ENCODE measurements at regions not wholly inside any gene's neighbourhood (a gene's known extent, or its start where the extent isn't known, plus 50 kb on each side); places are given as distances from the start of the nearest gene placed in this dataset.
"Not testable (repeated sequence)": the region's sequence is repeated elsewhere in the genome, so short reads cannot be mapped to it uniquely, and the experiment has no call there.

DNA sequence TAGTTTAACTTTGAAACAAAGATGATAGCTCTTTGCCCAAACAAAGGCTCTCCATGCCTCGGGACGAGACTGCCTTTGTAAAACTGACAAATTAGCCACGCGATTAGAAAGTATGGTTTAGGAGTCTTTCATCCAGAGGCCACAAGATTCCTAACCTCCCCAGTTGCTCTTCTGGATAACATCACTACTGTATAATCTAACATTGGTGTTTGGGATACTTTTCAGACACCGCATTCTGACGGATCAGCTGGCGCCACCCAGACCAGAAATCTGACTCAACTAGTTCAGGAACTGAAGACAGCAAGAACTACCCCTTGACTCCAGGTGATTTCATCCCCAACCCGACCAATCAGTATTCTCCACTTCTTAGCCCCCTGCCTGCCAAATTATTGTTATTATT lies 98.1 kb upstream of the TEX13D start:
- DNase-seq (ENCODE audit: low read depth, low spot score) = no peak

DNA sequence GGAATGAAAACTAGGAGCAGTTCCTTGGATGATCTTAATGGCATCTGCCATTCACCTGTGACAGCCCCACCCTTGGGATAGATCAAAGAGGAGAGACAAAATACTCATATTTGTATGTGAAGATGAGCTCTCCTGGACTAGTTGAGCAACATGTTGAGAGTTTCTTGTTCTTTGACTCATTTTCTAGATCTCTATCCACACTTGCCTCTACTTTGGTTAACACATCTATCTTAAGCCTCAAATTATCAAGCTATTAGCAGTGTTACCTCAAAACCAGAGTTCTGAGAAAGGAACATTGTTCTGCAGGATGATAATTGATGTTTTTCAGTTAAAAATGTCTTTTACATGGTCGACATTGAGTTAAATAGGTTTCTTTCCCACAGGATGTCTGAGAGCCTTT lies 94.2 kb upstream of the TEX13D start:
- DNase-seq (ENCODE audit: low read depth, low spot score) = no peak

DNA sequence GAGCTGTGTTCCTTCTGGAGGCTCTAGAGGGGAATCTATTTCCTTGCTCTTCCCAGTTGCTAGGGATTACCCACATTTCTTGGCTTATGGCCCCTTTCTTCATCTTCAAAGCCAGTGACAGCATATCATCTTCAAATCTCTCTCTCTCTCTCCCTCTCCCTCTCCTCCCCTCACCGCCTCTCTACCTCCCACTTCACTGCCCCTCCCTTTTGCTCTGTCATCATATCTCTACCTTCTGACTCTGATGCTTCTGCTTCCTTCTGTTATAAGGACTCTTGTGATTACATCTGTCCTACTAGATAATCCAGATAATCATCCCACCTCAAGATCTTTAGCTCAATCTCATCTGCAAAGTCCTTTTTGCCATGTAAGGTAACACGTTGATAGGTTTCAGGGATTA lies 93.1 kb upstream of the TEX13D start:
- no peak for DNase-seq (ENCODE audit: low read depth, low spot score)

DNA sequence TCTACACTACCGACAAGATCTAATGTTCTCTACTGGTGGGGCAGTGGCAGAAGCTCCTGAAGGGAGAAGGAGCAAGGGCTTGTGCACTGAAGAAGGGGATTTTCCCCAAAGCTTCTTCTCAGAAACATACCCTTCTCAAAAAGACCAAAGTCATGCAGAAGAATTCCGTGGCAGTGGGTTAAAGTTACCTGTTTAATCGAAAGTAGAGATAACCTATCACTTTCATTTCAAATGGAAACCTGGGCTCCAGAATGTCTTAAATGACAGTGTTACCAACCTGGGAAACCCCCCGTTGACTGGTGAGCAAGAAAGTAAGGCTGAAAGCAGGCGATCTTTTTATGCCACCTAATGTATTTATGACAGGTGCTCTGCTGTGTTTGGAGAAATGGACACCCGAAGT lies 92.5 kb upstream of the TEX13D start:
- no peak for DNase-seq (ENCODE audit: low read depth, low spot score)

DNA sequence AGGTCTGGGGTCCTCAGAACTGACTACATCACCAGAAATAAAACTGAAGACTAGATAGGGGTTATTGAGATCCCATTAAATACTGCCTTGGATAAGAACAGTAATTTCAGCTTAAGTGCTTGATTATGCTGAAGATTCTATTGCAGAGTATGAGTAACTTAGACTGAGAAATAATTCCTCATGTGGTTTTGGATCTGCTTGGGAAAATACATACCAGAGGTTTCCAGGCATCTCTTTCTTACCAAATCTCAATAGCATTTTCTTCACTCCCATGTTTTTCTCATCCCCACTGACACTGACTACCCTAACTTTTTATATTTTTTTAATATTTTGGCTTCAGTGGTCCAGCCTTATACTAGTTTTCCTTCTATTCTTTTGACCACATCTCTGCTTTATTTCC lies 92.0 kb upstream of the TEX13D start:
- peak; percentile 43 for DNase-seq (ENCODE audit: low read depth, low spot score)

DNA sequence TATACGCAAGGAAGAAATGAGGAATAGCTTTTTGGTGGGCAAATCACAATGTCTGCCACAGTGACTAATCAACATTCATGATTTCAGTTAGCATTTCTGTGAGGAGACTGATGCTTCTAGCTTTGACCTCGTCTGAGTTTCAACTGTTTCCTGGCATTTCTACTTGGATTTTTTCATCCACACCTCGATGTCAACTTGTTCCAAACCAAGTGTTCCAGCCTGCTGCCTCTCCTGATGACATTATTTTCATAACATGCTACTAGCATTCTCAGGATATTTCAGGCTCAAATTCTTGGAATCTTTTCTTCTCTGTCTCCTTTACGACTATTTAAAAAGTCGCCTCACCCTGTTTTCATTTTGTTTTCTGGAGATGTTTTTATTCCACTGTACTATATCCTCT lies 90.3 kb upstream of the TEX13D start:
- DNase-seq (ENCODE audit: low read depth, low spot score) = peak; percentile 21

DNA sequence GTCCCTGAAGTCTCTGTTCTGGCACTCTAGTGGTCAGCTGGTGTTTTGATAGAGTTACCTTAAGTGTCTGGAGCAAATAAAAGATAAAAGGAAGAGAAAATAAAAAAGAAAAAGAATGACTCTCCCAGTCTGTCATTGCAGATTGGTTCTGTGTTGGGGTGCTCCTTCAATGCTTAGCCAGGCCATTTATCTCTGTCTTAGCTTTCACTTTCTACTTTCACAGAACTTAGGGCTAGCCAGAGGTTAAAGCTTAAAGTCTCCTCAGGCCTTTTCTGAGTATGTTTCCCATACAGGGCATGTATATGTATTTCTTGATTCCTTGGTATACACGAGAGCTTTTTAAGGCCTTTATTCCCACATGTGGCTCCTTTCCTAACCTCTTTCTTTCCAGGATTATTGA lies 83.1 kb upstream of the TEX13D start:
- DNase-seq (ENCODE audit: low read depth, low spot score) = no peak

DNA sequence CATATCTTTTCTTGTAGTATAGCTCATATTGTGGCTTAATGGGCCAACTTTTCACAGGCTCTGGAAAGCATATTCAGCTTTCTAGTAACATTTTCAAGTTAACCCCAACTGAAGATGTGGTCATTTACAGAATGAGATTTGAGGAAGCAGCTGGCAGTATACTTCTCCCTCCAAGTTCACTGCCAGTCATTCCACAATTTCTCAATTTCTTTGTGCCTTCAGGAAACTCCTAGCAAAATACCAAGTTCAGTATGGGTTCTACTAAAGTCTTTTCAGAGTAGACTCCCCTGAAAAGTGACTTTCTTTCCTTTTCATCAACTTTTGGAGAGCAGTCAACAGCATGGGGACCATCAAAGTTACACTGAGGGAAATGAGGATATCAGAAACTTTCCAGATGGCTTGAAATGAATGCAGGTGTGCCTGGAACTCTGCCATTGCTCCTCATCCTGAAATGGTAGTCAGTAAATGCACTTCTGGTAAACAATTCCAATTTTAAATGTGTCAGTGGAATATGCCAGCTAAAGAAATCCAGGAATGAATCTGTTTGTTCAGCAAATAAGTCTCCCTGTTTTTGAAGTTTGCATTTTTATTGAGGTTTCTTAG lies 81.5 kb upstream of the TEX13D start:
- no peak for DNase-seq (ENCODE audit: low read depth, low spot score)

DNA sequence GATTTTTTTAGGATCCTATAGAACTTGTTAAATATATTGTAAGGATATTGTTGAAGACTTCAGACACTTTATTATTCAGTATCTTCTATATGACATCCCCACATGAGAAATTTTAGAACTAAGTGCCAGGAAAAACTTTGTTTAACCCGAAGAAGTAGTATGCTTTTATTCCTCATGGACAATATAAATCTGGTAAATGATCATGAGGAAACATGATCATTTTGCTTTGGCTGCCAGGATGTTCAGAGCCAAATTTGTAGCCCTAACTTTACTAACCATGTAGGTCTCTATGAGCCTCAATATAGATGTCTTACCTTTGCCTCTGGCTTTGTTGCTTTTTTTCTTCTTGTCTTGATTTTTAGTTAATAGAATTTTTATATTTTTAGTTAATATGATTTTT lies 77.8 kb upstream of the TEX13D start:
- no peak for DNase-seq (ENCODE audit: low read depth, low spot score)

DNA sequence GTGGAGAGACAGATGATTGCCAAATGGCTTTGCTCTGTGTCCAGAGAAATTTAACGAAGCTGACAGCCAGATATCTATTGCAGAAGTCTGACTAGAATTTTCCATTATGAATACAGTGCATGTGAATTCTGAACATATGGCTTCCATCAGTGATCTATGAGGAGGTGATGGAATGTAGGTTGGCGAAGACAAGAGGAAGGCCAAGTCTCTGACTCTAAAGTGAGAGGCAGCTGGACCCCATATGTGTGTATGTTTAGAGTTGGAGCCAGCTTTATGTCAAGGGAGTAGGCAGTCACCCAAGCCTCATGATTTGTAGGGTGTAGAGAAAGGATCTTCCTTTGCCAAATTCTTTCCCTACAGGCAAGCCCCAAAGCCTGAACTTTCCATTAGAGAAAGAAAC lies 76.2 kb upstream of the TEX13D start:
- DNase-seq (ENCODE audit: low read depth, low spot score) = no peak

DNA sequence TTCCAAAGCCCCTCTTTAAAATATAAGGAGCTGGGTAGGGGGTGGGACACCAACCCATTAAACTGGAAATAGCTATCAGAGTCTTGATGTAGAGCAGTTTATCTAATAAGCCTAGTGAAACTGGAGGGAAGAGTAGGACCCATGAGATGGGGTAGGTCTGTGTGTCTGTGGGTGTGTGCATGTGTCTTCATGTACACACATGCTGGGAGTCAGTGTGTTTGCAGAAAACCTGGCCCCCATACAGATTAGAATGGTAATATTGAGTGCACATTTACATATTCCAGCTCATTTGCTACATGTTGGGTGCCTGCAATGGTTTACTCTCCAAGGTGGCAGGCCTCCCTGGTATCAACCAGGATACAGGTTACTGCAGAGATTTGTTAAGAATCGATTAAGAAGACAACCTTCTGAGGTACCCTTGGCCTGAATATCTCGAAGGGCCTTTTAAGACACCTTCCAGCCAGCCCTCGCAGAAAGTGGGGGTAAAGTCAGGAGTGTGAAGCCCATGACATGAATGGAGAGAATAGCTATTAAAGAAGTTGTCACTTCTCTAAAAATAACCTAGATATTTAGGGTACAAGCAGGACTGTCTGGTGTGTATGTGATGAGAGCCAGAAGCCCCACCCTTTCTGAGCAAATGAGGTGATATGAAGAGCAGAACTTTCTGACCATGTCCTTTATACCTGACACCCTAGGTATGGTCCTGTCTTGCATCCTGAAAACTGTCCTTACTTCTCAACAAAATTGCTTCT lies 75.7 kb upstream of the TEX13D start:
- no peak for DNase-seq (ENCODE audit: low read depth, low spot score)

DNA sequence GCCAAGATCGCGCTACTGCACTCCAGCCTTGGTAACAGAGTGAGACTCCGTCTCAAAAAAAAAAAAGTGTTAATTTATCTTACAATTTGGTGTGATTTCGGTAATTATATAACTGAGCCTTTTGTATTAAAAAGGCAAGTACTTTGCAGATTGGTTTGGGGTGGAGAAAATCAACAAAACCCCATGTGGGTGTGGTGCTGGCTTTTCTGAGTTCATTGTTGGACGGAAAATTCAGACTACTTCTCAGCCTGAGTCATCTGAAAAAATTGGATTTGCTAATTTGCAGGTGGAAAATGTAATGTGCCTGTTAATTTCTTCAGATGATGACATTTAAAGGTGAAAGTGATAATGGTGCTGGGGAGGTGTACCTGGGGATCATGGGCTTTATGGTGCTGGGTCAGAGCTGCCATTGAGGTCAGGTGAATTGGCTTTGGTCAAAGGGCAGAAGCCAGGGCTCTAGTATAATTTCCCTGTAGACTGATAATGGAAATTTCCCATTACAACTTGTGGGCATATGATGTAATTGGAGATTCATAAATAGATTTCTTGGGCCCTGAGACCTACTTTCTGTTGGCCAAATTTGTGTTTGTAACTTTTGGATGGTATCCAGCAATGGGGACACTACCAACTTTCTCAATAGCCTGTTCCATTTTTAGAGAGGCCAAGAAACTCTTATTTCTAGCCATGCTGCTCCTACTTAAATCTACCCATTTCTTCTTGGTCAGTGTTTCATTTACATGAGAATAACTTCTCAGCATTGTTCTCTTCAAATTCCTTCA lies 74.3 kb upstream of the TEX13D start:
- DNase-seq (ENCODE audit: low read depth, low spot score) = no peak

DNA sequence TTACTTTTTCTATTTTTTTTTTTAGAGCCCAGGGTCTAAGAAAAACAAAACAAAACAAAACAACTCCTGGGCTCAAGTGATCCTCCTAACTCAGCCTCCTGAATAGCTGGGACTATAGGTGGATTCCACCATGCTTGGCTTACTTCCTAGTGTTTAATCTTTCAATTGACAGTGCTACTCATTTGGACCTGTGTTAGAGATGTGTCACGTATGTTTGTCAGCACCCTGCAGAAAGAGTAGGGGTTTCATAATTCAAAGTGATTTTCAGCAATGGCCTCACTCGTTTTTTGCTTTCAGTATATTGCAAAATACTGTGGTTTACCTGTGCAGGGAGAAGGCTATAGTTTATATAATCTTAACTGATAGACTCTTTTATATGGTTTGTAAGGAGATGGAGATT lies 71.6 kb upstream of the TEX13D start:
- no peak for DNase-seq (ENCODE audit: low read depth, low spot score)

DNA sequence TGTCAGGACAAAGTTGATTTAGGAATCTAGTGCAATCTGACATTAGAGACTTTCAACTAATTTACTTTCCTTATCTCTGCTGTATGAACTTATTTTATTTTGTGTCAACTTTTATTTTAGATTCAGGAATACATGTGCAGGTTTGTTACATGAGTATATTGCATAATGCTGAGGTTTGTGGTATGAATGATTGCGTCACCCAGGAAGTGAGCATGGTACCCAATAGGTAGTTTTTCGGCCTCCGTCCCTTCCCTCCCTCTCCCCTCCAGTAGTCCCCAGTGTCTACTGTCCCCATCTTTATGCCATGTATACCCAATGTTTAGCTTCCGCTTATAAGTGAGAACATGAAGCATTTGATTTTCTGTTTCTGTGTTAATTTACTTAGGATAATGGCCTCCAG lies 68.7 kb upstream of the TEX13D start:
- no peak for DNase-seq (ENCODE audit: low read depth, low spot score)

DNA sequence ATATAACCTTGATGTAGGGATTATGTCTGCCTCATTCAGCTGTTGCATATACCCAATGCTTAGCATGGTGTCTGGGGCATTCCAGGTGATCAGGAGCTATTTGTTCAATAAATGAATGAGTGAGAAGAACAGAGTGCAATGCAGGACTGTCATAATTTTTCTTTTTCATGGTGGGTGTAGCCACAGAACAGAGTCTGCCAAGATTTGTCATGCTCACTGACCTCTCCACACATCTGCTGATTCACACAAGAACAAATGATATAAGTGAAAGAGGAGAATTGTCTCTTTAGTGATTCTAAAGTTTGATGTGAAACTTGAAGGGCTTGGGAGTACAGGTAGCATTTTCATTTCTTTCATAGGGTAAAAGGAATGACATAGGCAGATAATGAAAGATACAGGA lies 64.4 kb upstream of the TEX13D start:
- DNase-seq (ENCODE audit: low read depth, low spot score) = no peak

DNA sequence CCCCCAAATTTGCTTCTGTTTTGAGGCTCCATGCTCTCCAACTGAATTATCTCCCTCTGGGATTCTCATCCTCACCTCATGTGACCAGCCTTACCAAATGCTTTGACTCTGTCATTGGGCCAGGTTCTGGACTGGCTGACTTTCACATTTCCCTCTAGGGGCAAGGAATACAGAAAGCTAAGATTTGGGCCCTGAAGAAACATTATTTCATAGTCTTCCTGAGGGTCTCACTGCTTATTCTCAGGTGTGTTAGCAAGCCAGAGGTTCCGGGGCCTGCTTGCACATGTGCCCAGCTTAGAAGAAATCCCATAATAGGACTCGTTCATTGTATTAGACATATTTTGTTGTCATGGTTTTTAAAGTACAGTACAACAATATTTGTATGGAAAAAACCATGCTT lies 62.6 kb upstream of the TEX13D start:
- no peak for DNase-seq (ENCODE audit: low read depth, low spot score)

DNA sequence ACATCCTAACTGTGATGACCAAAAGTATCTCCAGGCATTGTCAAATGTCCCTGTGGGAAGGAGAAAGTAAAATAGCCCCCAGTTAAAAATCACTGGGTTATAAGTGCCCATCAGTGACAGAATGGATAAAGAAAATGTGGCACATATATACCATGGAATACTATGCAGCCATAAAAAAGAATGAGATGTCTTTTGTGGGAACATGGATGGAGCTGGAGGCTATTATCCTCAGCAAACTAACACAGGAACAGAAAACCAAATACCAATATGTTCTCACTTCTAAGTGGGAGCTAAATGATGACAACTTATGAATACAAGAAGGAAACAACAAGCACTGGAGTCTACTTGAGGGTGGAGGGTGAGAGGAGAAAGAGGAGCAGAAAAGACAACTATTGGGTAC lies 60.9 kb upstream of the TEX13D start:
- not testable (repeated sequence) for DNase-seq (ENCODE audit: low read depth, low spot score)

DNA sequence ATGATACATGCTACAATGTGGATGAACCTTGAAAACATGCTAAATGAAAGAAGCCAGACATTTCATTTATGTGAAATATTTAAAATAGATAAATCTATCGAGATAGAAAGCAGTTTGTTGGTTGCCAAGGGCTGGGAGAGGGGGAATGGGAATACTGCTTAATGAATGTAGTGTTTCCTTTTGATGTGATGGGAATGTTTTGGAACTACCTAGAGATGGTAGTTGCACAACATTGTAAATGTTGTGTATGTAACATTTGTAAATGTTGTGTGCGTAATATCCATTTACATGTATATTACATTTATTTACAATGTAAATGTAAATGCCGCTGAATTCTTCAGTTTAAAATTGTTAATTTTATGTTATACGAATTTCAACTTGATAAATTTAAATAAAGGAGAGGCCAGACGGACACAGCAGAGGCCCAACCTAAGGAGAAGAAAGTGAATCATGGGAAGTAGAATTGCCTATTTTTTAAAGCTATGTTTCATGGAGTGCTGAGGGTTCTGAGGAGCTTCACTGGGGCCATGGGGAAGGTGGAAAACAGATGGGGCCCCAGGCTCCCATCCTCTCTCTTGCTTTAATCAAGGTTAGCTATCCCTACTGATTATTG lies 60.0 kb upstream of the TEX13D start:
- DNase-seq (ENCODE audit: low read depth, low spot score) = no peak

DNA sequence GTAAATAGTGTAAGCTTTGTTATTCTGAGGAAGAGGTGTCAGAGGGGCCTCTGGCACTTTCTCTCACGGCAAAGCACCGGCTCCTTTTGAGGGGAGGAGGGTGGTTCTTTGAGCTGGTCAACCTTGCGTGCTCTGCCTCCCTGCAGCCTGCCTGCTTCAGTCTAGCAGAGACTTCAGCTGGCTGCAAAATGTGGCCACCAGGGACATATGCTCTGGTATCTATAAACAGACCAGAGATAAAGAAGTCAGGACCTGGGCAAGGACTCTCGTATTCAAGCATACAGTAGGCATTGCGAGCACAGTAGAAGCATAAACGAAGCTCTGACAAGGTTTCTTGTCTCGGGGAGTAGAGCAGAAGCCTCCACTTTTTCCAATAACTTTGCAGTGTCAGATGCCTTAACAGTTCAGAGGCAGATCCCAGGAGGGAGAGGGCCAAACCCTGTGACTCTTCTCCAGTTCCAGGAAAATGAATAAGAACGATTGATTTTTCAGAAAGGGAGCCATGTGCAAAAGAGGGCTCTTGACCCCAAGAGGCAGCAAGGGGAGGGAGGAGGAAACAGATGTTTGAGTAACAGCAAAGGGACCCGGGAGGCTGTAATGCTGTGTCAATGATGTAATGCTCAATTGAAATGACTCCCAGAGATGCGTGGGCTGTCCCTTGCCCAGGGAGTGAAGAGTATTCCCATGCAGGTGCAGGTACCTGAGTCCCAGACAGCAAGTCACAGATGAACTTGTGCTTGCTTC lies 57.9 kb upstream of the TEX13D start:
- DNase-seq (ENCODE audit: low read depth, low spot score) = no peak

DNA sequence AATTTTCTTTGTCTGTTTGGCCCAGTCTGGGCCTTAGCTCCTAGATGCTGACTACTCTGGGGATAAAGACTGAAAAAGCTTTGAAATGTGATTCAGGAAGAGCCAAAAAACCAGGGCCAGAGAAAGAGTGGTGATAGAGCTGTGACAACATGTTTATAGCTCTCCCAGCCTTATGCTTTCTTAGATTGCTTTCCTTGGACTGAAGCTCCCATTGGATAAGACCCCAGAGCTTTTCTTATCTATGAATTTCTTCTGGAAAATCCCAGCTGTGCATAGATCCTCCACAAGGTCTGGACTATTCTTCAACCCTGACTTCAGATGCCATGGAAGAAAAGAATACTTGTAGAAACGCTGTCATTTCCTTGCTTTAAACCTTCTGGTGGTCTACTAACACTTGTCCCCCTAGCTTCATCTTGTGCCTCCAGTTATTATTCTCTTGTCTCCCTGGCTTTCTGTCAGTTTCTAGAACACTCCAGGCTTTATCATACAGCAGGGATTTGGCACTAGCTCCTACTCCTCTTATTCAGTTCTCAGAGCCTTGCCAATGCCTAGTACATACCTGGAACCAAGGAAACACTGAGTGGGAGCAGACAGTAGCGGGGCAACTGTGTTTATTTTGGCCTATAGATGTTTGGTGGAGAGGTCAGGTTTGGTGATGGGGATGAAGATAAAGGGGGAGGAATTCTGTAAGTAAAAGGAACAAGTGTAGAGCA lies 57.1 kb upstream of the TEX13D start:
- DNase-seq (ENCODE audit: low read depth, low spot score) = no peak

DNA sequence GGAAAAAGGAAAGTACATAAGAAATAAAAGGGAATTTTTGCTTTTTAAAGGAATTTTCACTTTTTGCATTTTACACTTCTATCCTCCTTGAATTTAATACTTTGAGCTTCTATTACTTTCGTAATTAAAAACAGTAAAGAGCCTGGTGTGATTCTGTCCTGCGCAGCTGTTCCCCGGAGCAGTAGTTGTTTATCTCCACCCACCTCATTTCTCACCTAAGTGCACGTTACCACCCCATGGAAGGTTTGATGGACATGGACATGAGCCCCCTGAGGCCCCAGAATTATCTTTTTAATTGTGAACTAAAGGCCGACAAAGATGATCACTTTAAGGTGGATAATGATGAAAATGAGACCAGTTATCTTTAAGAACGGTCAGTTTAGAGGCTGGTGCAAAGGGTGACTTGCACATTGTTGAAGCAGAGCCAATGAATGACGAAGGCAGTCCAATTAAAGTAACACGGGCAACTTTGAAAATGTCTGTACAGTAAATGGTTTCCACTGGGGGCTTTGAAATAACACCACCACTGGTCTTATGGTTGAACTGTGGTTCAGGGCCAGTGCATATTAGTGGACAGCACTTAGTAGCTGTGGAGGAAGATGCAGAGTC lies 52.1 kb upstream of the TEX13D start:
- DNase-seq (ENCODE audit: low read depth, low spot score) = peak; percentile 1
